IMR-90 (cell line): ENCODE measurements at regions not wholly inside any gene's neighbourhood (a gene's known extent, or its start where the extent isn't known, plus 50 kb on each side); places are given as distances from the start of the nearest gene placed in this dataset.

Experiments used
- ATAC-seq: fragments of 200-7000 bp; cut with Tn5 transposase; 2 replicates; pipeline ENCODE4 v1.9.1; 2020; ENCODE audit warnings: low read depth, mild to moderate bottlenecking, moderate library complexity
- BruUV-seq: library from RNA; stranded (reverse); fragments of 400-500 nt; replicated peaks from 2 replicates; lab custom pipeline; 2021; lab: Mats Ljungman, UMichigan
- CTCF ChIA-PET: fragments of 300-600 bp; formaldehyde crosslinking; extraction: SDS; loops from one replicate; lab custom pipeline; 2021; ENCODE audit warnings: antibody characterized with exemption; lab: Yijun Ruan, JAX
- POLR2A ChIA-PET: fragments of 300-600 bp; sonication (Branson Sonifier 250); formaldehyde crosslinking; loops from one replicate; lab custom pipeline; 2022; ENCODE audit warnings: antibody characterized with exemption; ENCODE audit not compliant: unreplicated experiment; lab: Charles Lee
- DNase-seq: peaks from one replicate; pipeline ENCODE4 v3.0.0; 2013
- H2AFZ ChIP-seq: replicated peaks from 2 replicates; pipeline ENCODE3; 2013; ENCODE audit warnings: low read length, mild to moderate bottlenecking; ENCODE audit not compliant: poor library complexity
- H2AK5ac ChIP-seq: 2 replicates; pipeline ENCODE4 v1.6.1; 2013; ENCODE audit warnings: low read depth, low read length, inconsistent platforms
- H2AK9ac ChIP-seq: replicated peaks from 2 replicates; pipeline ENCODE3; 2013; ENCODE audit warnings: mild to moderate bottlenecking, low read depth, low read length, moderate library complexity; ENCODE audit not compliant: poor library complexity
- H2BK120ac ChIP-seq: 2 replicates; pipeline ENCODE4 v1.6.1; 2013; ENCODE audit warnings: low read depth, low read length, inconsistent platforms
- H2BK15ac ChIP-seq: 3 replicates; pipeline ENCODE4 v1.6.1; 2013; ENCODE audit warnings: low read depth, low read length, inconsistent platforms
- H2BK20ac ChIP-seq: 2 replicates; pipeline ENCODE4 v1.6.1; 2013; ENCODE audit warnings: low read depth, mild to moderate bottlenecking, inconsistent platforms, low read length, moderate library complexity
- H2BK5ac ChIP-seq: 2 replicates; pipeline ENCODE4 v1.6.1; 2013; ENCODE audit warnings: mild to moderate bottlenecking, low read depth, low read length, inconsistent platforms; ENCODE audit not compliant: poor library complexity, severe bottlenecking
- H3K14ac ChIP-seq: replicated peaks from 2 replicates; pipeline ENCODE4 v1.6.1; 2013; ENCODE audit warnings: low read depth, low read length, inconsistent platforms
- H3K18ac ChIP-seq: 2 replicates; pipeline ENCODE4 v1.6.1; 2013; ENCODE audit warnings: low read depth, low read length, control low read depth
- H3K23ac ChIP-seq: 2 replicates; pipeline ENCODE4 v1.6.1; 2013; ENCODE audit warnings: low read depth, low read length, inconsistent platforms
- H3K27ac ChIP-seq: 2 replicates; pipeline ENCODE4 v1.5.1; 2013; ENCODE audit warnings: mild to moderate bottlenecking, control low read depth, low read length; ENCODE audit not compliant: insufficient read depth
- H3K27me3 ChIP-seq: 2 replicates; pipeline ENCODE4 v1.6.1; 2013; ENCODE audit warnings: low read length; ENCODE audit not compliant: control insufficient read depth, insufficient read depth
- H3K36me3 ChIP-seq: 2 replicates; pipeline ENCODE4 v1.6.1; 2013; ENCODE audit warnings: low read length, mixed read lengths; ENCODE audit not compliant: control insufficient read depth, insufficient read depth
- H3K4ac ChIP-seq: 2 replicates; pipeline ENCODE4 v1.6.1; 2013; ENCODE audit warnings: low read depth, low read length, inconsistent platforms
- H3K4me1 ChIP-seq: 2 replicates; pipeline ENCODE4 v1.6.1; 2013; ENCODE audit warnings: low read length, mixed read lengths; ENCODE audit not compliant: control insufficient read depth, insufficient read depth
- H3K4me2 ChIP-seq: 2 replicates; pipeline ENCODE4 v1.6.1; 2013; ENCODE audit warnings: low read depth, mild to moderate bottlenecking, control low read depth, low read length, moderate library complexity
- H3K4me3 ChIP-seq: 2 replicates; pipeline ENCODE4 v1.5.1; 2013; ENCODE audit warnings: low read depth, mild to moderate bottlenecking, control low read depth, low read length, moderate library complexity; ENCODE audit not compliant: insufficient read depth
- H3K56ac ChIP-seq: 2 replicates; pipeline ENCODE4 v1.6.1; 2013; ENCODE audit warnings: low read length, inconsistent platforms; ENCODE audit not compliant: insufficient read depth; ENCODE audit errors: extremely low read depth
- H3K79me1 ChIP-seq, 2 experiments: 2 replicates each; pipeline ENCODE4 v1.6.1; 2013; ENCODE audit warnings: low read length in 2 of 2, inconsistent platforms in 1 of 2, low read depth in 1 of 2
- H3K9ac ChIP-seq: 2 replicates; pipeline ENCODE4 v1.6.1; 2013; ENCODE audit warnings: low read depth, low read length, control low read depth
- H3K9me1 ChIP-seq: 2 replicates; pipeline ENCODE4 v1.6.1; 2013; ENCODE audit warnings: low read length, inconsistent platforms; ENCODE audit not compliant: insufficient read depth
- H3K9me3 ChIP-seq: 2 replicates; pipeline ENCODE4 v1.6.1; 2013; ENCODE audit warnings: low read length; ENCODE audit not compliant: control insufficient read depth, insufficient read depth
- H4K20me1 ChIP-seq: 2 replicates; pipeline ENCODE4 v1.6.1; 2013; ENCODE audit warnings: low read length, inconsistent platforms; ENCODE audit not compliant: insufficient read depth
- H4K5ac ChIP-seq: 2 replicates; pipeline ENCODE4 v1.6.1; 2013; ENCODE audit warnings: mild to moderate bottlenecking, low read depth, low read length, control low read depth
- H4K8ac ChIP-seq, 2 experiments: 2 replicates each; pipeline ENCODE4 v1.6.1; 2013; ENCODE audit warnings: low read depth in 2 of 2, low read length in 2 of 2, control low read depth in 1 of 2, inconsistent platforms in 1 of 2
- H4K91ac ChIP-seq: 2 replicates; pipeline ENCODE4 v1.6.1; 2013; ENCODE audit warnings: low read depth, low read length, inconsistent platforms; ENCODE audit not compliant: insufficient read depth
- CHD1 ChIP-seq: IDR thresholded peaks from 2 replicates; pipeline ENCODE4 v1.6.1; 2012; ENCODE audit warnings: low read depth, low read length, improper control_type of control experiment
- CTCF ChIP-seq: conservative IDR thresholded peaks from 2 replicates; pipeline ENCODE4 v1.5.1; 2012; ENCODE audit warnings: mild to moderate bottlenecking, low read depth, low read length, improper control_type of control experiment
- MAFK ChIP-seq: IDR thresholded peaks from 2 replicates; pipeline ENCODE4 v1.6.1; 2012; ENCODE audit warnings: low read depth, low read length, improper control_type of control experiment
- WGBS, 2 experiments: methylation state at CpG; one replicate each; pipeline versions ENCODE4 v1.1.5 to v1.1.7; 2013; ENCODE audit warnings: missing lambda C conversion rate in 2 of 2; ENCODE audit not compliant: insufficient read length in 1 of 2; ENCODE audit errors: extremely low coverage in 2 of 2; 5-methylcytosine and 5-hydroxymethylcytosine counted together
- dilution Hi-C: fragments of 300-500 bp; cut with HindIII; formaldehyde crosslinking; loops from one replicate; pipeline ENCODE4 v1.14.3; 2018; ENCODE audit warnings: low sequenced_read_pairs; ENCODE audit not compliant: unreplicated experiment
- in situ Hi-C: fragments of 300-500 bp; cut with MboI; formaldehyde crosslinking; loops from 3 replicates; pipeline ENCODE4 v1.14.3; 2019; ENCODE audit warnings: low sequenced_read_pairs, inconsistent platforms, mixed read lengths
- intact Hi-C: fragments of 100-400 bp; cut with micrococcal nuclease; formaldehyde crosslinking; loops from 2 replicates; pipeline ENCODE4 v1.10.0; 2022

DNA sequence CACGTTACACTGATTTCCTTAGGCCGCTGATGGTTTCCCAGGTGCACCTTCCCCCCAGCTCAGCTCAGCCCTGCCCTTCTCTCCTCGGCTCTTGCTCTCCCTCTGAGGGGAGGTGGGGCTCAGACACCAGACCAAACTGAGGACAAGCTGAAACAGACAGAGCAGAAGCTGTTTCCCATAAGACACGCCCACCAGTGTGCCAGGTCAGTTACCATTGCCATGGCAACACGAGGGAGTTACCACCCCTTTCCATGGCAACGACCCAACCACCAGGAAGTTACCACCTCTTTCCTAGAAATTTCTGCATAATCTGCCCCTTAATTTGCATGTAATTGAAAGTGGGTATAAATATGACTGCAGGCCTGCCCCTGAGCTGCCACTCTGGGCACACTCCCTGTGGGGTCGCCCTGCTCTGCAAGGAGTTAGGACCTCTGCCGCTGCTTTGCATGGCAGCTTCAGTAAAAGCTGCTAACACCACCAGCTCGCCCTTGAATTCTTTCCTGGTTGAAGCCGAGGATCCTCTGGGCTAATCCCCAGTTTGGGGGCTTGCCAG is 120.9 kb upstream of the SMIM21 start:
- no peak overlapping the region for H2BK15ac ChIP-seq
- no peak overlapping the region for H2BK5ac ChIP-seq
- no peak overlapping the region for H2AFZ ChIP-seq
- in situ Hi-C loops, result no loop called here
- peaks cover 3% of the 10 kb centered on the region for H3K27me3 ChIP-seq
- no peak overlapping the region for H3K9ac ChIP-seq
- H3K4me2 ChIP-seq, result no peak overlapping the region
- H2AK5ac ChIP-seq, result no peak overlapping the region
- H3K36me3 ChIP-seq, result no peaks in the 10 kb centered on the region
- intact Hi-C loops, result no loop called here
- BruUV-seq, result no TSS peak
- H3K4ac ChIP-seq, result no peak overlapping the region
- H3K4me3 ChIP-seq, result no peak overlapping the region
- DNase-seq, result no peak
- ATAC-seq, result no peak
- H4K5ac ChIP-seq, result no peak overlapping the region
- peaks cover 4% of the 10 kb centered on the region for H3K4me1 ChIP-seq
- H3K14ac ChIP-seq, result no peak overlapping the region
- TF ChIP-seq CHD1 (no peak), CTCF (no peak), MAFK (no peak)
- POLR2A ChIA-PET, result no interaction called here
- H3K9me1 ChIP-seq, result no peaks in the 10 kb centered on the region
- H2BK120ac ChIP-seq, result no peak overlapping the region
- no peak overlapping the region for H3K56ac ChIP-seq
- H3K79me1 ChIP-seq, result no peaks in the 10 kb centered on the region
- H3K9me3 ChIP-seq, result no peaks in the 10 kb centered on the region
- no peaks in the 10 kb centered on the region for H4K20me1 ChIP-seq
- no peak overlapping the region for H3K23ac ChIP-seq
- H2BK20ac ChIP-seq, result no peak overlapping the region
- CTCF ChIA-PET, result no interaction called here
- no CpG with 5 or more reads among the region's 10 CpGs for WGBS, 2 experiments
- dilution Hi-C loops, result no loop called here
- no peak overlapping the region for H4K91ac ChIP-seq
- H3K18ac ChIP-seq, result no peak overlapping the region
- no peak overlapping the region for H2AK9ac ChIP-seq
- no peak overlapping the region for H4K8ac ChIP-seq
- H3K27ac ChIP-seq, result no peak overlapping the region
